ENCODE measurements at regions not wholly inside any gene's neighbourhood (a gene's known extent, or its start where the extent isn't known, plus 50 kb on each side); places are given as distances from the start of the nearest gene placed in this dataset.

DNA sequence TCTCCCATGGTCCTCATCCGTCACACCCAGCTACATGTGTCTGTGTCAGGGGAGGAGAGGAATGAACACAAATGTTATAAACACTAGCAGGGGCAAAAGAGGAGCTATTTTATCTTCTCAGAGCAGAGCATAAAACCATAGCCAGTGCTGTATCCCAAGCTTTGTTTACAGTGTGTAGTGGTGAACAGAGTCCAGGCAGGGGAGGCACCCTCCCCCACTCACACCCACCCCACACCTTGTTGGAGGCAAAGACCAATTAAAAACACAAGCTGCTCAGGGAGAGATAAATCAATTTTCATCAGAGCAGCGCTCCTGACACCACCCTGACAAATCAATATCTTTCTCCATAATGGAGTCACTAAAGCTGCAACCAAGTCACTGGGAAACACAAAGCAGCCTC lies 132.6 kb upstream of the CCL2 start:
- TF ChIP-seq, protein P1, sequence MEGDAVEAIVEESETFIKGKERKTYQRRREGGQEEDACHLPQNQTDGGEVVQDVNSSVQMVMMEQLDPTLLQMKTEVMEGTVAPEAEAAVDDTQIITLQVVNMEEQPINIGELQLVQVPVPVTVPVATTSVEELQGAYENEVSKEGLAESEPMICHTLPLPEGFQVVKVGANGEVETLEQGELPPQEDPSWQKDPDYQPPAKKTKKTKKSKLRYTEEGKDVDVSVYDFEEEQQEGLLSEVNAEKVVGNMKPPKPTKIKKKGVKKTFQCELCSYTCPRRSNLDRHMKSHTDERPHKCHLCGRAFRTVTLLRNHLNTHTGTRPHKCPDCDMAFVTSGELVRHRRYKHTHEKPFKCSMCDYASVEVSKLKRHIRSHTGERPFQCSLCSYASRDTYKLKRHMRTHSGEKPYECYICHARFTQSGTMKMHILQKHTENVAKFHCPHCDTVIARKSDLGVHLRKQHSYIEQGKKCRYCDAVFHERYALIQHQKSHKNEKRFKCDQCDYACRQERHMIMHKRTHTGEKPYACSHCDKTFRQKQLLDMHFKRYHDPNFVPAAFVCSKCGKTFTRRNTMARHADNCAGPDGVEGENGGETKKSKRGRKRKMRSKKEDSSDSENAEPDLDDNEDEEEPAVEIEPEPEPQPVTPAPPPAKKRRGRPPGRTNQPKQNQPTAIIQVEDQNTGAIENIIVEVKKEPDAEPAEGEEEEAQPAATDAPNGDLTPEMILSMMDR (conservative IDR thresholded peaks at IDR 0.05; ENCODE audit: low read depth, low read length) = no peak
- no peak overlapping the region for H3K4me3 ChIP-seq (ENCODE audit: low read depth, low read length)
- no peak for DNase-seq (ENCODE audit: low read depth)

DNA sequence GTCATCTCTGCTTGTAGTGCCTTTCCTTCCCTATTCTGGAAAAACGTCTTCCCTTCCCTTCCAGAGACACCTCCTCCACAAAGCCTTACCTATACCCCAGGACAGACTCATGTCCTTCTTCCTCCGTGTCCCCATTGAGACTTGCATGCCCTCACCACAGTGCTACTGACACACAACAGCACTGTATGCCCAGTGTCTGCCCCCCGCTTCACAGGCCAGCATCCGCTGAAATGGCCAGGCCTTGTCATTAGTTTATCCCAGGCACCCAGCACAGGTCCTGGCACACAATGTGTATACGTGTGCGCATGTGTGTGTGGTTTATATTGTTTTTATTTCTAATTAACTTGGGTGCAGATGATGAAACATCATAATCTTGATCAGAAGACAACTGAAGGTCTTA lies 130.1 kb upstream of the CCL2 start:
- DNase-seq (ENCODE audit: low read depth) = no peak
- TF ChIP-seq, protein P1 (conservative IDR thresholded peaks at IDR 0.05; ENCODE audit: low read depth, low read length) = no peak

DNA sequence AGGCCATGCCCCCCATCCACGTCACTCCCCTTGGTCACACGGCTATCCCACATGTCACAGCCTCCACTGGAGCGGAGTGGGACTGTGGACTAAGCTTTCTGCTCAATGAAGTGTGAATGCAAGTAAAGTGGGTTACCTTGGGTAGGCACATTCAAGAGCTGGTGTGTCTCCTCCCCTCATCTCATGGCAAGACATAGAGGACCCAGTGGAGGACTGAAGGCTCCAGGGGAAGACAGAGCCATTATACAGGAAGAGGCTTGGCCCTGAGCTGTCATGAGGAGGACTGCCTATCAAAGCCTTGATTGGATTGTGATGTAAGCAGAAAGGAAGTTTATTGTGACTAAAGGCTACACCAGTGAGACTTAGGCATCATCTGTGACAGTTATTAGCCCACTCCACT lies 129.2 kb upstream of the CCL2 start:
- TF ChIP-seq, protein P1 (conservative IDR thresholded peaks at IDR 0.05; ENCODE audit: low read depth, low read length) = no peak
- H3K4me3 ChIP-seq (ENCODE audit: low read depth, low read length) = no peak overlapping the region
- no peak for DNase-seq (ENCODE audit: low read depth)

More for the DNA sequence above, 130.1 kb upstream of the CCL2 start:
- H3K4me3 ChIP-seq (ENCODE audit: low read depth, low read length) = no peak overlapping the region

GRCh38 chr17:34126496-34126895 lies 128.6 kb upstream of the CCL2 start:
- no peak overlapping the region for H3K4me3 ChIP-seq (ENCODE audit: low read depth, low read length)
- TF ChIP-seq, protein P1 (conservative IDR thresholded peaks at IDR 0.05; ENCODE audit: low read depth, low read length) = no peak
- no peak for DNase-seq (ENCODE audit: low read depth)

- TF ChIP-seq, protein P1 (conservative IDR thresholded peaks at IDR 0.05; ENCODE audit: low read depth, low read length) = no peak
- no peak for DNase-seq (ENCODE audit: low read depth)
- no peak overlapping the region for H3K4me3 ChIP-seq (ENCODE audit: low read depth, low read length)
Observed at GRCh38 chr17:34126965-34127364, 128.1 kb upstream of the CCL2 start.

GRCh38 chr17:34130544-34130943 lies 124.5 kb upstream of the CCL2 start:
- H3K4me3 ChIP-seq (ENCODE audit: low read depth, low read length) = no peak overlapping the region
- TF ChIP-seq, protein P1 (conservative IDR thresholded peaks at IDR 0.05; ENCODE audit: low read depth, low read length) = no peak
- DNase-seq (ENCODE audit: low read depth) = no peak

- no peak for DNase-seq (ENCODE audit: low read depth)
- TF ChIP-seq, protein P1 (conservative IDR thresholded peaks at IDR 0.05; ENCODE audit: low read depth, low read length) = no peak
- no peak overlapping the region for H3K4me3 ChIP-seq (ENCODE audit: low read depth, low read length)
Observed at GRCh38 chr17:34131386-34131785, 123.7 kb upstream of the CCL2 start.
